SK-N-MC (cell line): ENCODE measurements at regions not wholly inside any gene's neighbourhood (a gene's known extent, or its start where the extent isn't known, plus 50 kb on each side); places are given as distances from the start of the nearest gene placed in this dataset.

Experiments used
- DNase-seq: peaks from one replicate; pipeline ENCODE4 v3.0.0-alpha.2; 2011; ENCODE audit warnings: low read depth, low spot score
- H3K27ac ChIP-seq: fragments of 200-600 bp; sonication (generic); 2 replicates; pipeline ENCODE4 v1.5.1; 2016; ENCODE audit warnings: mixed run types
- H3K36me3 ChIP-seq: fragments of 200-600 bp; sonication (generic); 2 replicates; pipeline ENCODE4 v1.6.1; 2017; ENCODE audit warnings: antibody characterized with exemption, low read length, mixed read lengths; ENCODE audit not compliant: insufficient read depth
- H3K4me3 ChIP-seq: fragments of 200-600 bp; sonication (generic); 2 replicates; pipeline ENCODE4 v1.5.1; 2016
- H3K9ac ChIP-seq: fragments of 200-600 bp; sonication (generic); 2 replicates; pipeline ENCODE4 v1.8.0; 2017; ENCODE audit warnings: mixed run types, mixed read lengths; ENCODE audit not compliant: insufficient read length
- H3K9me3 ChIP-seq: fragments of 200-600 bp; sonication (generic); 2 replicates; pipeline ENCODE4 v1.6.1; 2017; ENCODE audit warnings: low read depth, mild to moderate bottlenecking, antibody characterized with exemption, low read length, moderate library complexity, mixed read lengths
- EZH2 ChIP-seq: fragments of 200-600 bp; sonication (generic); IDR thresholded peaks from one replicate; pipeline ENCODE4 v1.6.1; 2017; ENCODE audit warnings: antibody characterized with exemption
- FOXP2 ChIP-seq: optimal IDR thresholded peaks from 2 replicates; pipeline ENCODE3; 2011; ENCODE audit warnings: mild to moderate bottlenecking, moderate library complexity; ENCODE audit not compliant: insufficient read depth; ENCODE audit errors: extremely low read length, control extremely low read depth
- POLR2AphosphoS5 ChIP-seq: IDR thresholded peaks from 2 replicates; pipeline ENCODE4 v1.6.1; 2012; ENCODE audit warnings: mild to moderate bottlenecking, low read depth, low read length, borderline replicate concordance

DNA sequence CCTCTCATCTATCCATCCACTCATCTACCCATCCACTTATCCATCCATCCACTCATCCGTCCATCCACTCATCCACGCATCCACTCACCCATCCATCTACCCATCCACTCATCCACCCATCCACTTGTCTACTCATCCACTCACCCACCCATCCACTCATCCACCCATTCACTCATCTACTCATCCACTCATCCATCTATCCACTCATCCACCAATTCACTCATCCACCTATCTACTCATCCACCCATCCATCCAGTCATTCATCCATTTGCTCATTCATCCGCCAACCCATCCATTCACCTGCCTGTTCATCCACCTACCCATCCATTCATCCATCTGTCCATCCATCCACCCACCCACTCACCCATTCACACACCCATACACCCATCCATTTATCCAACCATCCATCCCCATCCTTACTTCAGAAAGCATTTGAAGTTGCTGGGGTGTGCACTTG lies 329.6 kb downstream of the SEC14L1 start:
- peak overlapping the region; percentile 98; the same call in 1 of the 2 replicates for H3K27ac ChIP-seq
- TF ChIP-seq POLR2AphosphoS5, result no peak
- TF ChIP-seq FOXP2, result no peak
- TF ChIP-seq EZH2, result no peak
- no peak overlapping the region for H3K4me3 ChIP-seq
- H3K36me3 ChIP-seq, result no peaks in the 10 kb centered on the region
- no peak overlapping the region for H3K9ac ChIP-seq
- no peaks in the 10 kb centered on the region for H3K9me3 ChIP-seq
- no peak for DNase-seq

DNA sequence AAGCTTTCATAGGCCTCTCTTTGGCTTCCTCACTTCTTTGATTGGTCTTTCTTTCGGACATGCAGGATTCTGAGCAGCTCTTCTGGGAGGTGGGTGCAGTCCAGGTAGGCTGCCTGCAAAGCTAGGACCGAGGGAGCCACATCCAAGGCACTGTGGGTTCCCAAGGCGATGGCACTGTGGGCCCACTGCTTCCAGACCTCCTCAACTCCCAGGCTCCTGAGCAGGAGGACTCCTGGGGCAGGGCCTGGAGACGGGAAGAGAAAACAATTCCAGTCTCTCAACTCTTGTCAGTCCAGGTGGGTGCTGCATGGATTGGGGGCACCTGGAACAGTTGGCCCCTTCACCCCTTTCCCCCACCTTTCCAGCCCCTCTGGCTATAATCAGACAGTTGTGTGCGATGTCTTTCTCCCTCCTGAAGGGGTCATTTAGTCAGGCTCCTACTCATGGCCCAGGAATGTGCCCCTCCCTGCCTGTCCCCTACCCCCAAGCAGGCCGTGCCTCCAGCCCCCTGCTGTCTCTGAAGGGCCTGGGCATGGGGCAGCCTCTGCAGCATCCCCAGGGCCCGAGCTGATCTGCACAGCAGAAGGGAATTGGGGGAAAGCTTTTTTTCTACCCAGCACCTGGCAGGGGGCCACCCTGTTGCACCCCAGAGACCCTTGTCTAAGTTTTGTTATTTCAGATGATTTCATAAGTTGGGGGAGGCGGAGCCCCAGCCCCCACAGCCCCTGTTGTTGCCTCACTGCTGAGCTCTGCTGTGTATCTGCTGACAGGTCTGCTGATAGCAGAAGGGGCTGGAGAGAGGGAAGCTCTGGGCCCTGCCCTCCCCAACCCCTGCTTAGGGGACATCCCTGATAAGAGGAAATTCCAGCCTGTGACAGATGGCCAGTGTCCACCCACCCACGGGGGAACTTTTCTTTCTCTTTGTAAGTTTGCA lies 330.3 kb downstream of the SEC14L1 start:
- peak overlapping the region; percentile 46 for H3K9ac ChIP-seq
- H3K4me3 ChIP-seq, result peak overlapping the region; percentile 72
- H3K36me3 ChIP-seq, result no peaks in the 10 kb centered on the region
- peak overlapping the region; percentile 98 for H3K27ac ChIP-seq
- TF ChIP-seq POLR2AphosphoS5 (no peak), FOXP2 (peak; percentile 26)
- H3K9me3 ChIP-seq, result no peaks in the 10 kb centered on the region
- DNase-seq, result no peak

DNA sequence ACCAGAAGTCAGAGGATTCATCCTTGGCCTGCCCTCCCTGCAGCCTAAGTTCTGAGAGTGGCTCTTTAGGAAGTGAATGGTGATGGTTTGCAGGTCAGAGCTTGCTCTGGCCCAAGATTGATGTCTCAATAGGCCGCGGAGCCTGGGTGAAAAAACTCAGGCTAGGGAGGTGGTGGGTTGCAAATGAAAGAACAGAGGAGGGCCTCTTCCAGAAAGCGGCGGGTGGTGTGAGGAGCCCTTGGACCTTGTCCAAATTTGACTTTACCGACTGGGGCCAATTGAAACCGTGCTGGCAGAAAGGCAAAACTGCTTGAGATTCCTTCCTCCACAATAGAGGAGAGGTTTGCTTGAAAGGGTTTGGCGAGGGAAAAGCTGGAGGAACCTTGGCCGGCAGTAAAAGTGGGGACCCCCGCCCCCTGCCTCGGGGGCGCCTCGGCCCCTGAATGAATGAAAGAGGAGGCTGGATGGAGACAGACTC lies 331.3 kb downstream of the SEC14L1 start:
- Histone ChIP-seq H3K9me3 (no peaks in the 10 kb centered on the region), H3K9ac (peak overlapping the region; percentile 67), H3K27ac (peak overlapping the region; percentile 98), H3K4me3 (peak overlapping the region; percentile 72), H3K36me3 (no peaks in the 10 kb centered on the region)
- TF ChIP-seq POLR2AphosphoS5 (no peak), FOXP2 (no peak), EZH2 (no peak)
- no peak for DNase-seq

DNA sequence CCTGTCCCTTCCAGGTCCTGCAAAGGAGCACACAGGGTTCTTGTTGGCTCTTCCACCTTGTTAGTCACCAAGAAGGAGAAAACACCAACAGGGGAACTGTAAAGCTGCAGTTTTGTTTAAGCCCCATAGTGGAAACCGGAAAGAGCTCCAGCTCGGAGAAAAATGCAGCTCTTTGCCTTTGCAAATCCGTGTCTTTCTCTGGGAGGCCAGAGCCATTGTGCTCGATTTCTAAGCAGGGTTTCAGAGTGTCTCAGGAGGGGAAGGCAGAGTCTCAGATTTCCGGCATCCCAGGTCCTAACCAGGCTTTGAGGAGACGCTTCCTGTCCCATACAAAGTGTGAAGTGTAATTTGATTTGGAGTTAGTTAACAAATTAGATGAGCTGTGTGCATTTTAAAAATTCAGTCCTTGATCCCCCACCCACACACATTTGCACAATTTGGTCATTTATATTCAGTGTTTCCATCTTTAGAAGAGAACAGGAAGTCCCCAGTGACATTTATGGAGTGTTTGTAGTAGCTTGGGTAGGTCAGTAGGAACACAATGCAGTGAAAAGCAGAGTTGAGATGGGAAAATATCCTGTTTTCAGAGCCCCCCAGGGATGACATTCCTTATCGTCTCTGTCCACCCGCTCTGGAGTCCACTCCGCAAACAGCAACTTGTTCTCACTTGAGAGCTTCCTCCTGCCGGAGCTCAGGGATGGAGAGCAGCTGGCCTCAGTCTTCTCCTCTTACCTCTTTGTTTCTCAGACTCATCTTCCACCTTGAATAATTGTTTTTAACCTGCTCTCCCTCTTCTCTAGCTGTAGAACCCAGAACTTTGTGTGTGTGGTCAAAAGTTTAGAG lies 331.9 kb downstream of the SEC14L1 start:
- Histone ChIP-seq H3K9me3 (no peaks in the 10 kb centered on the region), H3K36me3 (no peaks in the 10 kb centered on the region), H3K4me3 (peak overlapping the region; percentile 72), H3K27ac (peak overlapping the region; percentile 98), H3K9ac (peak overlapping the region; percentile 67)
- TF ChIP-seq POLR2AphosphoS5 (peak; percentile 56), EZH2 (no peak)
- DNase-seq, result peak; percentile 81

DNA sequence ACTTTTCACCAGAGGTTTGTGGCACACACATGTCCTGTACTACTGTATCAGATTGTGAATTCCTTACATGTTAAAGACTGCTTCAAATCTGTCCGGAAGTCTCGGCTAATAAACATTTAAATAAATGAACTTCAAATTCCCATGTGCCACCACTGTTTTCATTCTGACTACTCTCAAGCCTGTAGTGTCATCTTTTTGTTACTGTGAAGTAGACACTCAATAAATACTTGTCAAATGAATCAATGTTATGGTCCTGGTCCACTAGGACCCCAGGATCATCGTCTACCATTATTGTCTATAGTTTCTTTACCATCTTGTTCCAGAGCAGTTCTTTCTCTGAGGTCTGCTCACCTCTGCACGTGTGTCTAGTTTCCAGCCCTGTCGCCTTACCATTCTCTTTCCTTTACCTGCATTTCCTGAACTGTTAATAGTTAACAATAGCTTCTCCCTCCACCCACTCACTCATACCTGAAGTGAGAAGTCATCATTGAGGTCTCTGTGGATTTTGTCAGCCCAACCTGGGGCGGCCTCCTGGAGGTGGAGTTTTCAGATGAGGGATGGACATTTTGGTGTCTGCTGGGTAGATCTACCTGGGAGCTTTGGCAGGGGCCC lies 333.0 kb downstream of the SEC14L1 start:
- no peak for DNase-seq
- Histone ChIP-seq H3K4me3 (peak overlapping the region; percentile 72; the same call in 1 of the 2 replicates), H3K9ac (no peak overlapping the region), H3K36me3 (no peaks in the 10 kb centered on the region), H3K27ac (peak overlapping the region; percentile 98), H3K9me3 (no peaks in the 10 kb centered on the region)
- TF ChIP-seq FOXP2 (no peak), EZH2 (no peak), POLR2AphosphoS5 (no peak)

DNA sequence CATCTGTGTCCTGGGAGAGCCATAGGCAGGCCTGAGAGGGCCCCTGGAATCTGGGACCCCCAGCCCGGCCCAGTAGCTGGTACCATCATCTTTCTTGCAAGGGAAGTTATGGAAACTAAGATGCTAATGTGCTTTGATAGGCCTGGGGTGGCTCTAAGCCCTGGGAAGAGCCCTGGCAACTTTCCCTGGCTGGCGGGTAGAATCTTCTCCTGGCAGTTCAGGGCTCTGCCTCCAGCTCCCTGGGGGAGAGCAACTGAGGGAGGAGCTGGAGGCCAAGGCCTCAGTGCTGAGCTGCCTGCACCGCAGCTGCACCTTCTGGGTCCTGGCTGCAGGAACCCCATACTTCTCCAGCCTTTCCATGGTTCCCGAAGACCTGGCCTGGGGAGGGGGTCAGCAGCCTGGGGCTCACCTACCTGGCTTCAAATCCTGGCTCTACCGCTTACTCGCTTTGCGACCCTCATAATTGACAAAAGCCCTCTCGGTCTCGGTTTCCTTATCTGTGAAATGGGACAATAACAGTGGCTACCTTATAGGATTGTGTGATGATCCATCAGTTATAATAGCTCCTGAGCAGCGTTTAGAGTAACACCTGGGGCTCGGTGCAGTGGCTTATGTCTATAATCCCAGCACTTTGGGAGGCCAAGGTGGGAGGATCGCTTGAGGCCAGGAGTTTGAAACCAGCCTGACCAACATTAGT lies 333.7 kb downstream of the SEC14L1 start:
- no peaks in the 10 kb centered on the region for H3K36me3 ChIP-seq
- no peak overlapping the region for H3K9ac ChIP-seq
- no peaks in the 10 kb centered on the region for H3K9me3 ChIP-seq
- DNase-seq, result no peak
- TF ChIP-seq FOXP2 (no peak), POLR2AphosphoS5 (no peak), EZH2 (no peak)
- 0 out of 2 replicates have a peak overlapping the region, but pooled peaks have one; percentile 72 for H3K4me3 ChIP-seq
- H3K27ac ChIP-seq, result peak overlapping the region; percentile 98; the same call in 1 of the 2 replicates

DNA sequence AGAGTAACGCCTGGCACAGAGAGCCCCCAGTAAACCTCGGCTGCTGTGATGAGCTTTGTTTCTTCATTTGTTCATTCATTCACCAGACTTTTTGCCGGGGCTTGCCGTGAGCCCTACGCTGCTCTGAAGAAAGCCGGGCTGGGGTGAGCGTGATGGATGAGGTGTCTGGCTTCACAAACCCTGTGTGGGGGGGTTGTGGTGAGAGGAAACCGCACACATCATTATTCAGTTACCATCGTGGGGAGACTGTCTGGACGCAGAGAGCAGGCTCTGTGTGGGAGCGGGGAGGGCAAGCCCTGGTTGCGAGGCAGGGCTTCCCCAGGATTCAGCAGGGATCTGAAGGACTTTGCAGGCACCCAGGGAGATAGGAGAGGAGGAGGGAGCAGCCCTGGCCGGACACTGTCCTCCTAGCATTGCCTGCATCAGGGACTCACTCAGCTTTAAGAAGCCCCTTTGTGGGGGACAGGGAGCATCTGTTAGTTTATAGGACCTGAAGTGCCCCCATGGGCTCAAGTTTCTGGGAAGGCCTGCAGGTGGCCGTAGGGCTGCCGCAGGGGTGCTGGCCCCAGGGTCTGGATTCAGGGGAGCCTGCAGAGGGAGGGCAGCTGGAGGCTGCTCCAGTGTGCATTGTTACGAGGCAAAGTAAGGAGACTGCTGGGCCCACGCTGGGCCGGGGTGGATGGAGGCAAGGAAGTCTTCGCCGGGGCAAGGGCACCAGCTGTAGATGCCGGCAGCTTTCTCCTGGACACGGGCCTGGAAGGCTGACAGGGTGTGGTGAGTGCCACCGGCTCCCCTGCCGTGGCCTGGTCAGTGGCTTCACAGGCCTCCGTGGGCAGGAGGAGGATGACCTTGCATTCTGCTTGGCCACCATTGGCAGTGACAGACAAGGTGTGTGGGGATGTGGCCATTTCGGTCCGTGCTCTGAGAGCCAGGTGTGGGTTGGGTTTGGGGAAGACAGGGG lies 334.5 kb downstream of the SEC14L1 start:
- no peak overlapping the region for H3K9ac ChIP-seq
- DNase-seq, result no peak
- H3K4me3 ChIP-seq, result no peak overlapping the region
- no peaks in the 10 kb centered on the region for H3K9me3 ChIP-seq
- no peak overlapping the region for H3K27ac ChIP-seq
- H3K36me3 ChIP-seq, result no peaks in the 10 kb centered on the region
- no peak for TF ChIP-seq POLR2AphosphoS5
- no peak for TF ChIP-seq EZH2
- TF ChIP-seq FOXP2, result no peak
